SK-N-SH treated with all-trans-retinoic acid at 6 μM for 48 hours (cell line): ENCODE measurements at regions not wholly inside any gene's neighbourhood (a gene's known extent, or its start where the extent isn't known, plus 50 kb on each side); places are given as distances from the start of the nearest gene placed in this dataset.

ENCODE experiments used
- ATAC-seq: fragments of 200-7000 bp; cut with Tn5 transposase; 3 replicates; pipeline ENCODE4 v1.9.1; 2020; ENCODE audit warnings: mild to moderate bottlenecking, moderate library complexity
- ARNTL ChIP-seq: fragments of 450-650 bp; formaldehyde crosslinking; IDR thresholded peaks from 2 replicates; pipeline ENCODE4 v1.5.0; 2020; ENCODE audit warnings: low read depth, mild to moderate bottlenecking, moderate library complexity, borderline replicate concordance
- BACH2 ChIP-seq: fragments of 250-450 bp; sonication (Bioruptor Pico); IDR thresholded peaks from 2 replicates; pipeline ENCODE4 v1.9.0; 2021; ENCODE audit warnings: mild to moderate bottlenecking, borderline replicate concordance
- CREB5 ChIP-seq: fragments of 250-450 bp; sonication (Bioruptor Pico); IDR thresholded peaks from 2 replicates; pipeline ENCODE4 v1.5.1; 2020; ENCODE audit warnings: low read depth, mild to moderate bottlenecking, moderate library complexity
- CSDC2 ChIP-seq: fragments of 250-450 bp; sonication (Bioruptor Pico); IDR thresholded peaks from 2 replicates; pipeline ENCODE4 v1.5.0; 2020; ENCODE audit warnings: mild to moderate bottlenecking, moderate library complexity
- ESRRG ChIP-seq: fragments of 250-450 bp; sonication (Bioruptor Pico); IDR thresholded peaks from 2 replicates; pipeline ENCODE4 v1.6.1; 2021; ENCODE audit warnings: mild to moderate bottlenecking
- GLIS3 ChIP-seq: fragments of 250-450 bp; sonication (Bioruptor Pico); IDR thresholded peaks from 2 replicates; pipeline ENCODE4 v1.5.0; 2020; ENCODE audit warnings: mild to moderate bottlenecking, moderate library complexity
- ISL1 ChIP-seq: fragments of 250-450 bp; sonication (Bioruptor Pico); IDR thresholded peaks from 2 replicates; pipeline ENCODE4 v2.1.2; 2022; ENCODE audit warnings: mild to moderate bottlenecking, moderate library complexity
- OSR1 ChIP-seq: fragments of 250-450 bp; sonication (Bioruptor Pico); IDR thresholded peaks from 2 replicates; pipeline ENCODE4 v1.8.0; 2022; ENCODE audit warnings: moderate library complexity, mild to moderate bottlenecking, inconsistent platforms
- PATZ1 ChIP-seq: fragments of 250-450 bp; sonication (Bioruptor Pico); IDR thresholded peaks from 2 replicates; pipeline ENCODE4 v1.8.0; 2020; ENCODE audit warnings: mild to moderate bottlenecking, moderate library complexity, borderline replicate concordance
- PPARA ChIP-seq: fragments of 250-450 bp; sonication (Bioruptor Pico); IDR thresholded peaks from 2 replicates; pipeline ENCODE4 v1.5.0; 2020; ENCODE audit warnings: mild to moderate bottlenecking, borderline replicate concordance
- RARB ChIP-seq: fragments of 250-450 bp; sonication (Bioruptor Pico); IDR thresholded peaks from 2 replicates; pipeline ENCODE4 v1.8.0; 2021; ENCODE audit warnings: mild to moderate bottlenecking, moderate library complexity
- SNAI2 ChIP-seq: fragments of 250-450 bp; sonication (Bioruptor Pico); IDR thresholded peaks from 2 replicates; pipeline ENCODE4 v1.5.0; 2020; ENCODE audit warnings: mild to moderate bottlenecking, moderate library complexity
- TCF4 ChIP-seq: fragments of 250-450 bp; sonication (Bioruptor Pico); IDR thresholded peaks from 2 replicates; pipeline ENCODE4 v1.8.0; 2021; ENCODE audit warnings: mild to moderate bottlenecking, moderate library complexity, borderline replicate concordance
- ZC3H10 ChIP-seq: fragments of 250-450 bp; sonication (Bioruptor Pico); IDR thresholded peaks from 2 replicates; pipeline ENCODE4 v1.5.1; 2021; ENCODE audit warnings: mild to moderate bottlenecking, moderate library complexity
- ZFP3 ChIP-seq: fragments of 250-450 bp; sonication (Bioruptor Pico); IDR thresholded peaks from 2 replicates; pipeline ENCODE4 v1.5.0; 2020; ENCODE audit warnings: mild to moderate bottlenecking, moderate library complexity
- ZFP30 ChIP-seq: fragments of 450-650 bp; formaldehyde crosslinking; IDR thresholded peaks from 2 replicates; pipeline ENCODE4 v1.5.0; 2022; ENCODE audit warnings: mild to moderate bottlenecking, moderate library complexity
- ZNF565 ChIP-seq: fragments of 450-650 bp; formaldehyde crosslinking; conservative IDR thresholded peaks from 2 replicates; pipeline ENCODE4 v1.5.0; 2020; ENCODE audit warnings: low read depth, mild to moderate bottlenecking, moderate library complexity
- ZNF70 ChIP-seq: fragments of 450-650 bp; formaldehyde crosslinking; IDR thresholded peaks from 2 replicates; pipeline ENCODE4 v1.5.0; 2020; ENCODE audit warnings: mild to moderate bottlenecking, moderate library complexity
- ZNF8 ChIP-seq: fragments of 450-650 bp; formaldehyde crosslinking; IDR thresholded peaks from 2 replicates; pipeline ENCODE4 v1.5.0; 2020; ENCODE audit warnings: mild to moderate bottlenecking, moderate library complexity
- TF ChIP-seq, protein P1 (sequence below): fragments of 250-450 bp; sonication (Bioruptor Pico); IDR thresholded peaks from 2 replicates; pipeline ENCODE4 v1.5.1; 2021; ENCODE audit warnings: mild to moderate bottlenecking, moderate library complexity

DNA sequence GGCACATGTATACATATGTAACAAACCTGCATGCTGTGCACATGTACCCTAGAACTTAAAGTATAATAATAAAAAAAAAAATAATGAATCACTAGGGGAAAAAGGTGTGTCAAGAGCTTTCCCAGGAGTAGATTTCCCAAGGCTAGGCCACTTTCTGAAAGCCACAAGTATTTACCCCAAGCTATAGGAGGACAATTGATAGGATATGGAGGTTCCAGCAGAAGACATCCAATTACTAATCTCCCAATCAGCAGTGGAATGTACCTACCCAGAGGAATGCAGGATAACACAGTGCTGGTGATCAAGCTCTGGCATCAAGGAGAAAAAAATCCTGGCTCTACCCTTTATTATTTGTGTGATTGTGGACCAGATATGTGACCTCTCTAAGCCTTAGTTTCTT lies 562.7 kb downstream of the RFPL4B start:
- TF ChIP-seq PATZ1 (CRISPR knock-in tag) (no peak), ZFP3 (CRISPR knock-in tag) (no peak), BACH2 (CRISPR knock-in tag) (no peak), ISL1 (no peak), ZFP30 (CRISPR knock-in tag) (no peak), SNAI2 (CRISPR knock-in tag) (no peak), RARB (no peak)
- TF ChIP-seq, protein P1, sequence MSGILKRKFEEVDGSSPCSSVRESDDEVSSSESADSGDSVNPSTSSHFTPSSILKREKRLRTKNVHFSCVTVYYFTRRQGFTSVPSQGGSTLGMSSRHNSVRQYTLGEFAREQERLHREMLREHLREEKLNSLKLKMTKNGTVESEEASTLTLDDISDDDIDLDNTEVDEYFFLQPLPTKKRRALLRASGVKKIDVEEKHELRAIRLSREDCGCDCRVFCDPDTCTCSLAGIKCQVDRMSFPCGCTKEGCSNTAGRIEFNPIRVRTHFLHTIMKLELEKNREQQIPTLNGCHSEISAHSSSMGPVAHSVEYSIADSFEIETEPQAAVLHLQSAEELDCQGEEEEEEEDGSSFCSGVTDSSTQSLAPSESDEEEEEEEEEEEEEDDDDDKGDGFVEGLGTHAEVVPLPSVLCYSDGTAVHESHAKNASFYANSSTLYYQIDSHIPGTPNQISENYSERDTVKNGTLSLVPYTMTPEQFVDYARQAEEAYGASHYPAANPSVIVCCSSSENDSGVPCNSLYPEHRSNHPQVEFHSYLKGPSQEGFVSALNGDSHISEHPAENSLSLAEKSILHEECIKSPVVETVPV: no peak
- no peak for ATAC-seq

DNA sequence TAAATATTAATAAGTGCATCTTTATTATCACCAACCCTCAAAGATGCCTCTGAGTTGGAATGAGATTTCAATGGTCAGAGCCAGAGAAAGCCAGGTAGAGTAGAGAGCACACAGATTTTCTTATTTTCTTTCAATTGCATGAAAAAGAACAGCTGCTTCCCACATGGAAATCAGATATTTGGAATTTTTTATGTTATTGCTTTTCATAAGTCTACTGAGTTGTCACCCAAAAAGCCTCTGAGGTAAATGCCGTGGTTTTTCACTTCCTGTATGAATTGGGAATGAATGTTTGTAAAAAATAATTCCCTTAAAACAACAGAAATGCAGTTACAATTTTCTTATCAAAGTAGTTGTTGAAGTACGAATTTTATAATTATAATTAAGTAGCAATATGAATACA lies 563.1 kb downstream of the RFPL4B start:
- no peak for ATAC-seq
- TF ChIP-seq ZNF8: no peak
- no peak for TF ChIP-seq ZFP3 (CRISPR knock-in tag)
- TF ChIP-seq ESRRG (CRISPR knock-in tag): no peak
- no peak for TF ChIP-seq PPARA (CRISPR knock-in tag)
- TF ChIP-seq CREB5 (CRISPR knock-in tag): no peak
- TF ChIP-seq, all 23 proteins: peak for 0

- no peak for TF ChIP-seq ZNF565 (CRISPR knock-in tag)
- TF ChIP-seq ZNF8: no peak
- no peak for TF ChIP-seq ARNTL (CRISPR knock-in tag)
- no peak for TF ChIP-seq ZFP3 (CRISPR knock-in tag)
- TF ChIP-seq CREB5 (CRISPR knock-in tag): no peak
- no peak for TF ChIP-seq ZC3H10 (CRISPR knock-in tag)
- TF ChIP-seq TCF4 (CRISPR knock-in tag): no peak
- TF ChIP-seq ZNF70 (CRISPR knock-in tag): no peak
- TF ChIP-seq PPARA (CRISPR knock-in tag): no peak
- TF ChIP-seq ESRRG (CRISPR knock-in tag): no peak
- no peak for TF ChIP-seq PATZ1 (CRISPR knock-in tag)
- TF ChIP-seq, protein P1: no peak
- no peak for TF ChIP-seq OSR1 (CRISPR knock-in tag)
- no peak for TF ChIP-seq CSDC2 (CRISPR knock-in tag)
- TF ChIP-seq GLIS3 (CRISPR knock-in tag): no peak
- no peak for TF ChIP-seq ISL1
- TF ChIP-seq RARB: no peak
Measured at GRCh38 chr6:112911959-112912358, 564.8 kb downstream of the RFPL4B start.

More at GRCh38 chr6:112911959-112912358, 564.8 kb downstream of the RFPL4B start:
- ATAC-seq: peak; percentile 47; the same call in 2 of the 3 replicates
